Cardiac septum (tissue), 1 donor: ENCODE measurements at regions not wholly inside any gene's neighbourhood (a gene's known extent, or its start where the extent isn't known, plus 50 kb on each side); places are given as distances from the start of the nearest gene placed in this dataset.

Experiments used
- DNase-seq: peaks from one replicate; pipeline ENCODE4 v3.0.0-alpha.2; 2020; ENCODE audit warnings: low spot score
- intact Hi-C: fragments of 100-400 bp; cut with DNase I; formaldehyde crosslinking; loops from one replicate; pipeline ENCODE4 v1.14.0; 2022
- donor health status: DM: no; HTN: no; CAD: no.

- intact Hi-C loops, result no loop called here
- DNase-seq, result no peak
These were observed 138.2 kb upstream of the TENM4 start for GRCh38 chr11:79579063-79579462.

GRCh38 chr11:79578116-79578515 lies 137.3 kb upstream of the TENM4 start:
- no peak for DNase-seq
- intact Hi-C loops, result no loop called here

- intact Hi-C loops, result no loop called here
- no peak for DNase-seq
These were observed 134.9 kb upstream of the TENM4 start for GRCh38 chr11:79575701-79576100.

- intact Hi-C loops, result no loop called here
These were observed 129.3 kb upstream of the TENM4 start for GRCh38 chr11:79570104-79570503.

GRCh38 chr11:79564288-79564925 lies 123.6 kb upstream of the TENM4 start:
- intact Hi-C loops, result no loop called here
- no peak for DNase-seq

More at GRCh38 chr11:79570104-79570503, 129.3 kb upstream of the TENM4 start:
- no peak for DNase-seq

GRCh38 chr11:79561496-79561895 lies 120.7 kb upstream of the TENM4 start:
- intact Hi-C loops, result no loop called here
- DNase-seq, result no peak

- intact Hi-C loops, result no loop called here
- DNase-seq, result no peak
These were observed 110.0 kb upstream of the TENM4 start for GRCh38 chr11:79550809-79551208.

- intact Hi-C loops, result no loop called here
- no peak for DNase-seq
These were observed 106.4 kb upstream of the TENM4 start for GRCh38 chr11:79547256-79547655.

GRCh38 chr11:79546351-79546750 lies 105.5 kb upstream of the TENM4 start:
- no peak for DNase-seq
- intact Hi-C loops, result no loop called here

GRCh38 chr11:79544361-79544760 lies 103.5 kb upstream of the TENM4 start:
- intact Hi-C loops, result no loop called here
- no peak for DNase-seq

GRCh38 chr11:79543101-79543500 lies 102.3 kb upstream of the TENM4 start:
- no peak for DNase-seq
- intact Hi-C loops, result no loop called here

GRCh38 chr11:79541466-79541865 lies 100.6 kb upstream of the TENM4 start:
- DNase-seq, result no peak
- intact Hi-C loops, result no loop called here

GRCh38 chr11:79538775-79539174 lies 97.9 kb upstream of the TENM4 start:
- no peak for DNase-seq
- intact Hi-C loops, result no loop called here

- no peak for DNase-seq
- intact Hi-C loops, result no loop called here
These were observed 95.5 kb upstream of the TENM4 start for GRCh38 chr11:79536155-79536917.

- DNase-seq, result no peak
- intact Hi-C loops, result no loop called here
These were observed 94.8 kb upstream of the TENM4 start for GRCh38 chr11:79535606-79536005.

GRCh38 chr11:79525257-79525656 lies 84.4 kb upstream of the TENM4 start:
- intact Hi-C loops, result no loop called here
- no peak for DNase-seq

- DNase-seq, result no peak
- intact Hi-C loops, result no loop called here
These were observed 81.8 kb upstream of the TENM4 start for GRCh38 chr11:79522626-79523025.

GRCh38 chr11:79520086-79520485 lies 79.3 kb upstream of the TENM4 start:
- no peak for DNase-seq
- intact Hi-C loops, result no loop called here

GRCh38 chr11:79515781-79516180 lies 75.0 kb upstream of the TENM4 start:
- no peak for DNase-seq
- intact Hi-C loops, result no loop called here

- DNase-seq, result no peak
- intact Hi-C loops, result no loop called here
These were observed 73.9 kb upstream of the TENM4 start for GRCh38 chr11:79514695-79515094.

GRCh38 chr11:79514290-79514689 lies 73.5 kb upstream of the TENM4 start:
- DNase-seq, result no peak
- intact Hi-C loops, result no loop called here
